ENCODE measurements at regions not wholly inside any gene's neighbourhood (a gene's known extent, or its start where the extent isn't known, plus 50 kb on each side); places are given as distances from the start of the nearest gene placed in this dataset.

DNA sequence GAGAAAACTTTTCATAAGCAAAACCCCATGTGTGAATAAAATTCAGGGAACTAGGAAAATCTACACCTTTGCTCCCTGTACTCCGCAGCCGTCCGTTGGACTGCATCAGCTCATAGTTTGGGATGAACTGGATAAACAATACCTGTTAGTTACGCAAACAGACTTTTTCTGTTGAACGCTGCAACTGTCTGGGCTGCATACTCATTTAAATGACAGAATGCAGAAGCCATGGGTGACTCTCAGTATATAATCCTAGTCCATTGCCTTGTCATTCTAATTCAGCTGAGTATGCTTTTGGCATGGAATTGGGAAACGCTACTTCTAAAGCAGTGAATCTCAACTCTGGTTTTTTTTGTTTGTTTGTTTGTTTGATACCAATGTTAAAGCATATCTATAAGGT is 151.6 kb downstream of the SLITRK1 start:
- TF ChIP-seq POLR2A (IDR thresholded peaks at IDR 0.05): no peak
- TF ChIP-seq POLR2AphosphoS5 (IDR thresholded peaks at IDR 0.05): no peak
